ENCODE measurements at regions not wholly inside any gene's neighbourhood (a gene's known extent, or its start where the extent isn't known, plus 50 kb on each side); places are given as distances from the start of the nearest gene placed in this dataset.

DNA sequence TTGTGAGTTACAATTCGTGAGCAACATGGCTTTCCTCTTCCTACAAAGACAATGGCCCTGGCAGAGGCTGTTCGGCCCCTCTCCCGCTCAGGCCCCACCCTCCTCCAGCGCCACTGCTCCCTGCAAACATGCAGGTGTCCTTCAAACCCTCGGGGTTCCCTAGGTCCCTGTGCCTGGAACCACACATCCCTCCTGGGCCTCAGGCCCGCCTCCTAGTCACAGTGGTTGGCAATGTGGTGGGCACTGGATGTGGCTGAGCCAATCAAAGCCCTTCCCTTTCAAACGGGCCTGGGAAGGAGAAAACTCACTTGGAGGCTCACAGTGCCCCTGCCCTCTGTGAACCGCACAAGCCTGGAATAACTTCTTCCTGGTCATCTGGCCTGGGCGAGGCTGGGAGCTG, 147.2 kb downstream of the TFAP2C start:
- Histone ChIP-seq H3K79me2 (ENCODE audit: control insufficient read depth, insufficient read depth, low read length) (no peaks in the 10 kb centered on the region), H3K4me3 (no peak overlapping the region), H4K20me1 (ENCODE audit: control insufficient read depth, insufficient read depth) (no peaks in the 10 kb centered on the region), H3K9ac (ENCODE audit: control insufficient read depth, insufficient read depth, low read length) (no peak overlapping the region), H3K27ac (ENCODE audit: control insufficient read depth, insufficient read depth) (no peak overlapping the region), H3K27me3 (replicated peaks in 1 of 2; ENCODE audit: control insufficient read depth in 2 of 2, insufficient read depth in 2 of 2, low read length in 1 of 2) (no peaks in the 10 kb centered on the region; a peak in 3 of 4 replicates), H3K36me3 (ENCODE audit: control insufficient read depth in 2 of 2, insufficient read depth in 2 of 2, low read length in 1 of 2) (no peaks in the 10 kb centered on the region), H3K4me1 (ENCODE audit: control insufficient read depth, insufficient read depth, low read length) (no peaks in the 10 kb centered on the region), H3K4me2 (ENCODE audit: control insufficient read depth, insufficient read depth) (no peak overlapping the region), H2AFZ (ENCODE audit: control insufficient read depth, low read depth, low read length) (no peak overlapping the region), H3K9me3 (replicated peaks; ENCODE audit: control insufficient read depth, insufficient read depth, low read length) (no peaks in the 10 kb centered on the region)
- ATAC-seq, result no peak
- SMC1A ChIA-PET (ENCODE audit: uncharacterized antibody, unreplicated experiment), result no interaction called here
- CTCF ChIA-PET, result interaction anchor here (0.6 kb wide), 1 partner anchor 322 kb away, joined by 3 read pairs; no protein-coding TSS in a partner anchor
- intact Hi-C loops (cut with micrococcal nuclease; ENCODE audit: unreplicated experiment), result no loop called here
- POLR2A ChIA-PET, result no interaction called here
- RAD21 ChIA-PET (ENCODE audit: unreplicated experiment), result no interaction called here
- no peak for DNase-seq (ENCODE audit: low read depth, low spot score)
- no peak for FAIRE-seq
- WGBS (ENCODE audit: insufficient coverage, insufficient replicate concordance, low lambda C conversion rate, missing lambda C conversion rate), result 14% methylated on average over 9 of the region's 9 CpGs
- in situ Hi-C loops (cut with MboI), result no loop called here
- no TSS peak for BruUV-seq (replicated peaks)
- TF ChIP-seq POLR2AphosphoS2 (IDR thresholded peaks at IDR 0.05; ENCODE audit: low read depth, low read length) (no peak), MTA3 (IDR thresholded peaks at IDR 0.05; ENCODE audit: borderline replicate concordance, low read length) (no peak), BACH1 (IDR thresholded peaks at IDR 0.05; ENCODE audit: borderline replicate concordance) (no peak), CTCF (IDR thresholded peaks at IDR 0.05 in 2 of 3, conservative IDR thresholded peaks at IDR 0.05 in 1 of 3; ENCODE audit: control insufficient read depth in 2 of 3, extremely low read depth in 1 of 3, insufficient read depth in 1 of 3, low read depth in 3 of 3, low read length in 3 of 3) (no peak), ZNF217 (IDR thresholded peaks at IDR 0.05) (no peak), CBX5 (IDR thresholded peaks at IDR 0.05; ENCODE audit: low read depth) (no peak), SMAD5 (IDR thresholded peaks at IDR 0.05; ENCODE audit: low read depth) (no peak), SP1 (IDR thresholded peaks at IDR 0.05; ENCODE audit: low read depth, low read length) (no peak), CHD1 (IDR thresholded peaks at IDR 0.05; ENCODE audit: low read depth, low read length) (no peak), NR2C2 (IDR thresholded peaks at IDR 0.05; ENCODE audit: borderline replicate concordance, control insufficient read depth, insufficient read length, low read depth) (no peak), CBX3 (IDR thresholded peaks at IDR 0.05; ENCODE audit: borderline replicate concordance, low read depth) (no peak)
